Cardiac fibroblast (primary cell): ENCODE measurements at regions not wholly inside any gene's neighbourhood (a gene's known extent, or its start where the extent isn't known, plus 50 kb on each side); places are given as distances from the start of the nearest gene placed in this dataset.
A peak's percentile ranks its signal among the peaks of the same experiment; 100 is the strongest.

Experiments
- DNase-seq, 2 donors: peaks; one replicate each; pipeline versions ENCODE4 v3.0.0 to v3.0.0-alpha.2; 2010; ENCODE audit warnings: low read depth in 2 of 2
- H3K4me3 ChIP-seq, 2 donors: replicated peaks in 1 of 2; 1 replicate in 1 of 2; 2 replicates in 1 of 2; pipeline ENCODE4 v1.5.1; 2011; ENCODE audit warnings: low read depth in 2 of 2, low read length in 2 of 2, mild to moderate bottlenecking in 2 of 2, moderate library complexity in 1 of 2
- TF ChIP-seq, protein P1 (sequence below): IDR thresholded peaks from one replicate; pipeline ENCODE4 v1.5.1; 2011; ENCODE audit warnings: low read depth, mild to moderate bottlenecking, low read length, inconsistent platforms

DNA sequence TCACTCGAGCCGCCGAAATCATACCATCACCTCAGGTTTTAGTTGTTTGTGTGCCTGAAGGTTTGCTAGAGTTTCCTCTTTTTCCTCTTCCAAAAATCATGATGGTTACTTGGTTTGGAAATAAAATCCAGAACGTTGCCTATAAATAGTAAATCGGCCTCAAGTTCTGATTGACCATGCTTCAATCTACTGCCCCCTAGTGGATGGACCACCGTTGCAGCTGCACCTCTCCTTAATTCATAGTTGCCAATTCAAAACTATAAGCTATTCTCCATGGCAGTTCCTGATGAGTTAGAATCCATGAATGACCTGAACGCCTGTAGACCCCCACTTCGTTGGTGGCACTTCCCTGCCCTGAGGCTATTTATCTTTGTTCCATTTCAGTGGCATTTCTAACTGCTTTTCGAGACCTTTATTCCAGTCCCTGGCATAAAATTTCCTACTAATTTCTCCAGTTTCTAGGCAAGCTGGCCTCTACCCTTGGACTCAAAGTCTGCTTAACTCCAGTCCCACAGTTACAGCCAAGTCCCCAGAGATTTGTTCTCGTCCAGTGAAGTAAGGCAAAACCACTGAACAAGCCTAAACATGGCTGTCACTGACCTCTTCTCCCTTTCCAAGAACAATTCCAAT, 422.6 kb downstream of the EFNA5 start:
- peak; percentile 72 to 73 for DNase-seq
- no peak overlapping the region for H3K4me3 ChIP-seq
- TF ChIP-seq, protein P1, sequence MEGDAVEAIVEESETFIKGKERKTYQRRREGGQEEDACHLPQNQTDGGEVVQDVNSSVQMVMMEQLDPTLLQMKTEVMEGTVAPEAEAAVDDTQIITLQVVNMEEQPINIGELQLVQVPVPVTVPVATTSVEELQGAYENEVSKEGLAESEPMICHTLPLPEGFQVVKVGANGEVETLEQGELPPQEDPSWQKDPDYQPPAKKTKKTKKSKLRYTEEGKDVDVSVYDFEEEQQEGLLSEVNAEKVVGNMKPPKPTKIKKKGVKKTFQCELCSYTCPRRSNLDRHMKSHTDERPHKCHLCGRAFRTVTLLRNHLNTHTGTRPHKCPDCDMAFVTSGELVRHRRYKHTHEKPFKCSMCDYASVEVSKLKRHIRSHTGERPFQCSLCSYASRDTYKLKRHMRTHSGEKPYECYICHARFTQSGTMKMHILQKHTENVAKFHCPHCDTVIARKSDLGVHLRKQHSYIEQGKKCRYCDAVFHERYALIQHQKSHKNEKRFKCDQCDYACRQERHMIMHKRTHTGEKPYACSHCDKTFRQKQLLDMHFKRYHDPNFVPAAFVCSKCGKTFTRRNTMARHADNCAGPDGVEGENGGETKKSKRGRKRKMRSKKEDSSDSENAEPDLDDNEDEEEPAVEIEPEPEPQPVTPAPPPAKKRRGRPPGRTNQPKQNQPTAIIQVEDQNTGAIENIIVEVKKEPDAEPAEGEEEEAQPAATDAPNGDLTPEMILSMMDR: peak; percentile 75

DNA sequence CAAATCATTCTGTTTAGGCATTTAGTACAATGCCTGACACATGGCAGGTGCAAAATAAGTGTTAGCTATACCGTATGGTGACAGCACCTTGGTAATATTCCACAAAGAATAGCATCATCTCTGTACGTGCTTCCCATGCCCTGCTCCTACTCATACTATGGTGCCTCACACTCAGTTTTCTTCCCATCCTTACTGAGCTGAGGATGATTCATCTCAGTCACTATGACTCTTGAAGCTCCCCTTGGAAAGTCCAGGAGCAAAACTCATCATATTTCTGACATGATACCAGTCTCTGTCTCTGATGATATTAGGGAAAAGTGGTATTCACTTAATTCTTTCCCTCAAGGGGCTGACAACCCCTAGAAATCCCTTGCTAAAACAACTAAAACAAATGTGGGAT, 423.3 kb downstream of the EFNA5 start:
- no peak overlapping the region for H3K4me3 ChIP-seq
- DNase-seq: peak in 1 of 2 donors; percentile 27
- TF ChIP-seq, protein P1: no peak

- TF ChIP-seq, protein P1: no peak
- no peak overlapping the region for H3K4me3 ChIP-seq
- DNase-seq: no peak
Measured at GRCh38 chr5:107243220-107243579, 427.5 kb downstream of the EFNA5 start.

DNA sequence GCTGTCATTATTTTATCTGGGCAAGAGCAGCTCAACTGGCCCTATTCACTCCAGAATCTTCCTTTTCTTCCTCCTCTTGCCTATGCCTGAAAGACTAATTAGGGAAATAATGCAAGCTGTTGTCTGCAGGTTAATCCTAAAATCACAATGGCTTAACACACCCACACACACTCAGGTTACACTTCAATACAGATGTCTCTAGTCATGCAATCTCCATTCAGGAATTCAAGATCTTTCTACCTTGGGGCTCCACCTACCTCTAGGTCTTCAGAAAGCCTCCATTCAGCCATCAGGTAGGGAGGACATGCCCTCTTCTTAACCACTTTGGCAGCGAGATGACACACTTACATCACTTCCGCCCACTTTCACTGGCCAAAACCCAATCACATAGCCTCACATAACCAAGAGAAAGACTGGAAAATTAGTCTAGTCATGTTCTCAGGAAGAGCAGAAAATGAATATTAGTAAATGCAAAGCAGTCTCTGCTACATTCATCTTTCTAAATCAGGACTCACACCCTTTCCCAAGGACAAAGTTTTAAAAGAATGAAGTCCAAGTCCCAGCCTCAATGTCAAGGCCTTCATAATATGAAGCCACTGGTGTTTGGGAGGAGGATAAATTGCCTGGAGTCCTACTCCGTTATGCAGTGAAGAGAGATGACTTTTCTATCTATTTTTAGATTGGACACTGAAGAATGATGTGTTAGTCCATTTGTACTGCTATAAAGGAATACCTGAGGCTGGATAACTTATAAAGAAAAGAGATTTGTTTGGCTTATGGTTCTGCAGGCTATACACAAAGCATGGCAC, 428.1 kb downstream of the EFNA5 start:
- H3K4me3 ChIP-seq: no peak overlapping the region
- no peak for DNase-seq
- TF ChIP-seq, protein P1: no peak

DNA sequence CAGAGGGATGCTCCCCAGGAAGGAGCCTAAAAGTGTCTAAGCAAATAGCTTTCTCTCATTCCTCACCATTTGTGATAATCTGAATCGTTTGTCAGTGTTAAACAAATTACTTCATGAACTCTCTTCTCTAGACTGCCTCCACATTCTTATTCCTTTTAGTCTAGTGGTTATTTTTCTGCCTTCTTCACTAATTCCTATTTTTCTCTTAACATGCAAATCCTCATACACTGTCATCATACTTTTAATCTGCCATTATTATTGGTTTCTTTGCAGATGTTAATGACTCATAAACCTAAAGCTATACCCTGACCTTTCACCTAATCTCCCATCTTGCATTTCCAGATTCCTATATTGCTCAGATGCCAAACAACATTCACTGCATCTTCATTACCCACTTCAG, 428.9 kb downstream of the EFNA5 start:
- H3K4me3 ChIP-seq: no peak overlapping the region
- DNase-seq: no peak
- TF ChIP-seq, protein P1: no peak

GRCh38 chr5:107235167-107235566, 435.6 kb downstream of the EFNA5 start:
- TF ChIP-seq, protein P1: no peak
- no peak overlapping the region for H3K4me3 ChIP-seq
- DNase-seq: no peak
